Osteoblast (primary cell): ENCODE measurements at regions not wholly inside any gene's neighbourhood (a gene's known extent, or its start where the extent isn't known, plus 50 kb on each side); places are given as distances from the start of the nearest gene placed in this dataset.
"Not testable (repeated sequence)": the region's sequence is repeated elsewhere in the genome, so short reads cannot be mapped to it uniquely, and the experiment has no call there.

Source experiments
- DNase-seq: peaks from one replicate; pipeline ENCODE4 v3.0.0; 2011; ENCODE audit warnings: low spot score, mixed read lengths; ENCODE audit not compliant: insufficient read length; ENCODE audit errors: missing footprints
- H2AFZ ChIP-seq: 2 replicates; pipeline ENCODE4 v1.6.0; 2011; ENCODE audit warnings: mild to moderate bottlenecking, low read length
- H3K27ac ChIP-seq: 2 replicates; pipeline ENCODE4 v1.5.1; 2011; ENCODE audit warnings: mild to moderate bottlenecking, low read depth, low read length, moderate library complexity
- H3K27me3 ChIP-seq: 2 replicates; pipeline ENCODE4 v1.6.0; 2012; ENCODE audit warnings: mild to moderate bottlenecking, control low read depth, inconsistent platforms, low read length, moderate library complexity; ENCODE audit not compliant: insufficient read depth
- H3K36me3 ChIP-seq: 2 replicates; pipeline ENCODE4 v1.5.1; 2011; ENCODE audit warnings: mild to moderate bottlenecking, low read length, control low read depth, moderate library complexity; ENCODE audit not compliant: insufficient read depth
- H3K4me1 ChIP-seq: 2 replicates; pipeline ENCODE4 v1.5.1; 2011; ENCODE audit warnings: mild to moderate bottlenecking, low read length, control low read depth, moderate library complexity; ENCODE audit not compliant: insufficient read depth
- H3K4me2 ChIP-seq: 2 replicates; pipeline ENCODE4 v1.6.0; 2011; ENCODE audit warnings: mild to moderate bottlenecking, low read length; ENCODE audit not compliant: insufficient read depth
- H3K4me3 ChIP-seq: fragments of 200-600 bp; sonication (generic); 3 replicates; pipeline ENCODE4 v1.5.1; 2012; ENCODE audit warnings: mild to moderate bottlenecking, low read length, inconsistent platforms; ENCODE audit not compliant: insufficient read depth
- H3K79me2 ChIP-seq: 2 replicates; pipeline ENCODE4 v1.6.0; 2012; ENCODE audit warnings: mild to moderate bottlenecking, low read length, control low read depth, inconsistent platforms; ENCODE audit not compliant: insufficient read depth
- H3K9me3 ChIP-seq: 2 replicates; pipeline ENCODE4 v1.5.1; 2011; ENCODE audit warnings: low read depth, low read length, control low read depth
- H4K20me1 ChIP-seq: 2 replicates; pipeline ENCODE4 v1.6.0; 2012; ENCODE audit warnings: mild to moderate bottlenecking, low read length, control low read depth; ENCODE audit not compliant: insufficient read depth

DNA sequence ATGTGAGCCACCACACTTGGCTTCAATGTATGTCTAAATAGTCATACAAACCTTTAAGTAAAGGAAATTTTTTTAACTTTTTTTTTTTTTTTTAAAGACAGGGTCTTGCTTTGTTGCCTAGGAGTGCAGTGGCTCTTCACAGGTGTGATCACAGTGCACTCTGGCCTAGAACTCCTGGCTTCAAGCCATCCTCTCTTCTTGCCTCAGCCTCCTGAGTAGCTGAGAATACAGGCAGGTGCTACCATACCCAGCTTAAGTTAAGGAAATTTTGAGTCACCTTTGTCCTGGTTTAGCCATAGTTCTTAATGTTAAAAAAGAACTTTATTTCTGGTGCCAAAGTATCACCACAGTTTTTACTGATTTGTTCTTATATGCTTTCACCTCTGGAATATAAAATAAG lies 177.3 kb downstream of the TP53TG3F start:
- not testable (repeated sequence) for H3K4me1 ChIP-seq, H3K79me2 ChIP-seq, H3K4me2 ChIP-seq, H3K4me3 ChIP-seq, DNase-seq, H3K27ac ChIP-seq, H3K9me3 ChIP-seq, H4K20me1 ChIP-seq, H3K27me3 ChIP-seq, H2AFZ ChIP-seq, H3K36me3 ChIP-seq

DNA sequence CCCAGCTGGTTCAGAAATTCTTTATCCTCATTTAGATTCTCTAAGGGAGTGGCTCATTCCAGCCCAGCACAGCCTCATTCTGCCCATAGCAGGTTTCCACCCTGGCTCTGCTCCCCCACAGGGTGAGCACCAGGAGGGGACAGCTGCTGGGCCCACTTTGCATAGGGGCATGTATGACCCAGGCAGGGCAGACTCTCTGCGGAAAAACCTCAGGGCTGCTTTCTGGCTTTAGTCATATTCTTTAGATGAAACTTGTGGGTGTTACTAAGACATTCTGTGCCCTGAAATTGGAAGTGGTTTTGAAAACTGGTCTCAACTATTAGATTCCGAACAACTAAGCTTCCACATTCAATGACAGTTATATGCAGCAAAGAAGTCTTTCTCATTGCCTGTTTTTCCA lies 183.9 kb downstream of the TP53TG3F start:
- not testable (repeated sequence) for H3K4me2 ChIP-seq, DNase-seq, H3K79me2 ChIP-seq, H3K27me3 ChIP-seq, H3K4me3 ChIP-seq, H3K4me1 ChIP-seq, H4K20me1 ChIP-seq, H2AFZ ChIP-seq, H3K9me3 ChIP-seq, H3K27ac ChIP-seq, H3K36me3 ChIP-seq

DNA sequence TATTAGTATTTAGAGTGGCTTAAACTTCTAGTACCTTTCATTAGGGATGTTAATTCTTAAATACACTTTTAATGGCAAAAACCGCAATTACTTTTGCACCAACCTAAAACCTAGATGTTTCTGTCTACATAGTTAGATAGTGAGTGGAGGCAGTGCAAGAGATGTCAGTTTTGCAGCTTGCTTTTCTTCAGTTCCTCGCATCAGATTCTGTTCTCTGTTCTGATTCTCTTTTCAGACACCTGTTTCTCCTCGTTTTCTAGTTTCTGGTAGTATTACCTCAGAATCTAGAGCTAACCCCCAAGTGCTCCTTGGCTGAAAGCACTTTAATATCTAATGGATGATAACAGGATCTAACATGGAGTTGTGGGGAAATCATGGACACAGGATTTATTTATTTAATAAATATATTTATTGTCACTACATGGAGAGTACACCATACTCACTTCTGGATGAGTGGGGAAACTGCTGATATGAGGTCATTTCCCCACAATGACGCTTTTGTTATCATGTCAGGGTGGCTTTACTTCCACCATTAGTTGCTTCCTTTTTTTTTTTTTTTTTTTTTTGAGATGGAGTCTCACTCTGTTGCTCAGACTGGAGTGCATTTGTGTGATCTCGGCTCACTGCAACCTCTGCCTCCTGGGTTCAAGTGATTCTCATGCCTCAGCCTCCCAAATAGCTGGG lies 184.4 kb downstream of the TP53TG3F start:
- not testable (repeated sequence) for H3K27me3 ChIP-seq, H4K20me1 ChIP-seq, H3K4me2 ChIP-seq, H3K79me2 ChIP-seq, H3K36me3 ChIP-seq, H3K27ac ChIP-seq, H3K4me1 ChIP-seq, H3K9me3 ChIP-seq, H2AFZ ChIP-seq, H3K4me3 ChIP-seq, DNase-seq

DNA sequence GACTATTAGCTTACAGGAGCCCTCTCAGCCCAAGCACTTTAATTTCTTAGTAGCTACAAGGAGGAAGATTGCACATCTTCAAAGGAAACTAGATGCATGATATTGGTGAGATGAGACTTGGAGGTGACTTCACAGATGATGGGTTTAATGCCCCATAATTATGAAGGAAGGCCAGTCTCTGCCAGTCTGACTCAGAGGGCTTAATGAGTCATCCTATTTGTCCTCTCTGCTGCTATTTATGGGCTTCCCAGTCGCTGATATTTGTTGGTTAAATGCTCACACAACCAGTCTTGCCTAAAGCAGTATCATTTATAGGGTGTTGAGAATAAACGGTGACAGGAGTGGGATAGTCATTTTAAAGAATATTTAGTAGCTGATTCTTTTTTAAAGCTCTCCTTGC lies 187.0 kb downstream of the TP53TG3F start:
- not testable (repeated sequence) for H3K36me3 ChIP-seq, H3K27ac ChIP-seq, H3K27me3 ChIP-seq, DNase-seq, H4K20me1 ChIP-seq, H3K9me3 ChIP-seq, H3K79me2 ChIP-seq, H3K4me3 ChIP-seq, H3K4me2 ChIP-seq, H2AFZ ChIP-seq, H3K4me1 ChIP-seq

DNA sequence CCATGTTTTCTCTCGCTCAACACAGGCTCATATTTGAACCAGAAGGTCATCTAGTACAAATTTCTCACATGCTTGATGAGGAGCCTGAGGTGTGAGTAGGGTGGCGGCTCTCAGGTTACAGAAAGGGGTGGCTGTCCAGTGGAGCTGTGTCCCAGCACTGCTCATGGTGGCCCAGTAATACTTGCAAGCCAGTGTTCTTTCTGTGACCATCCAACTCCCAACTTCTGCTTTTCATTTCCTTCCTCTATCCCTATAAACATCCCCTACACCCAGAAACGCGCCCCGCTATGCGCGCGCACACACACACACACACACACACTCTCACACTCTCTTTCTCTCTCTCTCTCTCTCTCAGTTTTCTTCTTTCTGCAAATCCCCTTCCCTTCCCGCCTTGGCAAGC lies 196.3 kb downstream of the TP53TG3F start:
- not testable (repeated sequence) for DNase-seq, H4K20me1 ChIP-seq, H3K9me3 ChIP-seq, H3K4me1 ChIP-seq, H3K4me2 ChIP-seq, H3K79me2 ChIP-seq, H2AFZ ChIP-seq, H3K36me3 ChIP-seq, H3K27ac ChIP-seq, H3K27me3 ChIP-seq, H3K4me3 ChIP-seq

DNA sequence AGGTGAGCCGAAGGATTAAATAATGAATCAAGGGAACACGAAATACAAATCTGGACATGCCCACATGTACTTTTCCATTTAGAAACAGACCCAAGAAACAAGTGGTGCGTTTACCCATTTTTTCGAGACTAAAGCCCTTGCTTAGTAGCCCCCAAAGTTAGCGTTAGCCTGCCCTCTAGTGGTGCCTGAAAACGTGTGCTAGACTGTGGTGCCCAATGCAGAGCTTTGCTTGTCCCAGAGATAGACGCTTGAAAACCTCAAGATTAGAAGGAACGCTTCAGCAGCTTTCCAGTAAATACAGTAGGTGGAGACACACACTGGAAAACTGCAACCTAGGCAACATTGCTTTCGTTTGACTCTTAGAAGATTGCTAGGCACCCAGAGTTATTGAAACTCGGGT lies 197.0 kb downstream of the TP53TG3F start:
- H3K27me3 ChIP-seq, DNase-seq, H4K20me1 ChIP-seq, H3K36me3 ChIP-seq, H2AFZ ChIP-seq, H3K79me2 ChIP-seq, H3K9me3 ChIP-seq, H3K4me3 ChIP-seq, H3K27ac ChIP-seq, H3K4me2 ChIP-seq, H3K4me1 ChIP-seq: not testable (repeated sequence)

DNA sequence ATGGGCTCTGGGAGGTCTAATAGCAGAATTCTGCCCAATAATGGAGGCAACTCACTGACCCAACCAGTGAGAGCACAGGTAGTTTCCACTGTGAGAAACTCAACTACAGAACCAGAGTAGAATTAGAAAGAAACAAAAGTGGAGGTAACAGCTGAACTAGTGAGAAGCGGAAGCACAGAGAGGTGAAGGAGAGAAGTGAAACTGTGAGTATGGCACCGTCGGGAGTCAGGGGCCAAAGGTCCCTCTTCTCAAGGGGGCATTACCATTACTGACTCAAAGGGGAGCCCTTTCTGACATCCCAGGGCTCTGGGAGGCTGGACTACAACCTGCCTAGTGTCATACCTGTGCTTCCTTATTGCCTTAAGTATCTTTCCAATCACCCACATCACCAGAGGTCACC lies 198.3 kb downstream of the TP53TG3F start:
- not testable (repeated sequence) for H3K36me3 ChIP-seq, DNase-seq

DNA sequence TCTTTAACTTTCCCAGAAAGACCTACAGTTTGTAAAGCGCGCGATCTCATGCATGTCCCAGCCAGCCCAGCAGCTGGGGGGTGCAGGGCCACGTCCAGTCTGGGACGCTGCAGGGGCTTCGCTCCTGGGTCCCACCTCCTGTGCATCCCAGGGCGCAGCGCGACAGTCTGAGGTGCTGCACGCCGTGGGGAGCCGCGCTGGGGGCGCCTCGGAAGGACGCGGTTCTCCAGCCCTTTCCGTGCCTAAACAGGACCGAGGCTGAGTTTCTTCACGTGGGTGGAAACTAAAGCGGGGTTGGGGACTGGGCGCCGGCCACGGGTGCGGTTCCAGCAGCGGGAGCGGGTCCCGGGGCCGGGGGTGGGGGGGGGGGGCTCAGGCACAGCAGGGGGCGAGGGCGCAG lies 221.4 kb downstream of the TP53TG3F start:
- not testable (repeated sequence) for DNase-seq, H3K4me3 ChIP-seq, H3K27me3 ChIP-seq, H3K4me1 ChIP-seq, H3K27ac ChIP-seq, H2AFZ ChIP-seq, H3K36me3 ChIP-seq, H3K9me3 ChIP-seq, H4K20me1 ChIP-seq, H3K4me2 ChIP-seq, H3K79me2 ChIP-seq

More for the DNA sequence above, 198.3 kb downstream of the TP53TG3F start:
- not testable (repeated sequence) for H3K27ac ChIP-seq, H3K27me3 ChIP-seq, H3K4me2 ChIP-seq, H4K20me1 ChIP-seq, H3K4me3 ChIP-seq, H2AFZ ChIP-seq, H3K79me2 ChIP-seq, H3K9me3 ChIP-seq, H3K4me1 ChIP-seq

DNA sequence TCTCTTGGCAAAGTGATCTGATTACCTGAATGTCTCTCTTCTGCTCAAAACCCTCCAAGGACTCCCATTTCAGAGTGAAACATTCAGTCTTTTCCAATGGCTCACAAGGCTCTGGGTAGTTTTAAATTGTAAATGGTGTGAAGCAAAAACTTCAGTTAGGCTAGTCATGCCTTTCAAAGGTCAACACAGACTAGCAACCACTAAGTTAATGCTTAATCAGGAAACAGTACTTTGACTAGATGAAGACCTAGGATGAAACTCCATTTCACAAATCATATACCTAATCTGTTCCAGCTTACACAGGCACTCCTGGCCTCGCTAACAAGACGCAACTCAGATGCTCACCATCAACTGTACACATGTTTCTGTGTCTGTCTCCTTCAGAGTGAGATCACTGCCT lies 240.9 kb downstream of the TP53TG3F start:
- H4K20me1 ChIP-seq: not testable (repeated sequence)

More for the DNA sequence above, 240.9 kb downstream of the TP53TG3F start:
- not testable (repeated sequence) for H3K36me3 ChIP-seq, DNase-seq, H3K79me2 ChIP-seq, H3K4me1 ChIP-seq, H3K27me3 ChIP-seq, H2AFZ ChIP-seq, H3K4me3 ChIP-seq, H3K27ac ChIP-seq, H3K9me3 ChIP-seq, H3K4me2 ChIP-seq
